WTC11 (cell line): ENCODE measurements at regions not wholly inside any gene's neighbourhood (a gene's known extent, or its start where the extent isn't known, plus 50 kb on each side); places are given as distances from the start of the nearest gene placed in this dataset.

Experiments used
- AFF4 ChIP-seq: sonication (generic); formaldehyde crosslinking; IDR thresholded peaks from 2 replicates; pipeline ENCODE4 v1.8.1; 2023; ENCODE audit warnings: mild to moderate bottlenecking, missing genetic modification reagents, borderline replicate concordance
- CBFB ChIP-seq: sonication (generic); formaldehyde crosslinking; IDR thresholded peaks from 2 replicates; pipeline ENCODE4 v1.8.1; 2022; ENCODE audit warnings: mild to moderate bottlenecking, low read depth, missing genetic modification reagents
- CREB1 ChIP-seq: sonication (generic); formaldehyde crosslinking; IDR thresholded peaks from 2 replicates; pipeline ENCODE4 v1.8.0; 2023; ENCODE audit warnings: mild to moderate bottlenecking, missing genetic modification reagents
- HMGXB4 ChIP-seq: sonication (generic); formaldehyde crosslinking; IDR thresholded peaks from 2 replicates; pipeline ENCODE4 v1.8.1; 2023; ENCODE audit warnings: mild to moderate bottlenecking, moderate library complexity, missing genetic modification reagents
- SP1 ChIP-seq: sonication (generic); formaldehyde crosslinking; conservative IDR thresholded peaks from 2 replicates; pipeline ENCODE4 v1.8.1; 2022; ENCODE audit warnings: missing genetic modification reagents
- ZBTB21 ChIP-seq: sonication (generic); formaldehyde crosslinking; IDR thresholded peaks from 2 replicates; pipeline ENCODE4 v1.8.1; 2023; ENCODE audit warnings: mild to moderate bottlenecking, missing genetic modification reagents, borderline replicate concordance
- ZBTB43 ChIP-seq: sonication (generic); formaldehyde crosslinking; IDR thresholded peaks from 2 replicates; pipeline ENCODE4 v1.8.1; 2023; ENCODE audit warnings: mild to moderate bottlenecking, missing genetic modification reagents
- ZSCAN18 ChIP-seq: fragments of 250-450 bp; sonication (Bioruptor Pico); IDR thresholded peaks from 2 replicates; pipeline ENCODE4 v2.1.2; 2022; ENCODE audit warnings: mild to moderate bottlenecking, moderate library complexity
- TF ChIP-seq, protein P1 (sequence below): fragments of 200-600 bp; IDR thresholded peaks from 2 replicates; pipeline ENCODE4 v1.8.0; 2022; ENCODE audit warnings: antibody characterized with exemption
- TF ChIP-seq, protein P2 (sequence below): sonication (generic); formaldehyde crosslinking; IDR thresholded peaks from 2 replicates; pipeline ENCODE4 v1.8.0; 2022; ENCODE audit warnings: mild to moderate bottlenecking, missing genetic modification reagents
- TF ChIP-seq, protein P3 (sequence below): sonication (generic); formaldehyde crosslinking; IDR thresholded peaks from 2 replicates; pipeline ENCODE4 v1.8.1; 2023; ENCODE audit warnings: mild to moderate bottlenecking, missing genetic modification reagents

DNA sequence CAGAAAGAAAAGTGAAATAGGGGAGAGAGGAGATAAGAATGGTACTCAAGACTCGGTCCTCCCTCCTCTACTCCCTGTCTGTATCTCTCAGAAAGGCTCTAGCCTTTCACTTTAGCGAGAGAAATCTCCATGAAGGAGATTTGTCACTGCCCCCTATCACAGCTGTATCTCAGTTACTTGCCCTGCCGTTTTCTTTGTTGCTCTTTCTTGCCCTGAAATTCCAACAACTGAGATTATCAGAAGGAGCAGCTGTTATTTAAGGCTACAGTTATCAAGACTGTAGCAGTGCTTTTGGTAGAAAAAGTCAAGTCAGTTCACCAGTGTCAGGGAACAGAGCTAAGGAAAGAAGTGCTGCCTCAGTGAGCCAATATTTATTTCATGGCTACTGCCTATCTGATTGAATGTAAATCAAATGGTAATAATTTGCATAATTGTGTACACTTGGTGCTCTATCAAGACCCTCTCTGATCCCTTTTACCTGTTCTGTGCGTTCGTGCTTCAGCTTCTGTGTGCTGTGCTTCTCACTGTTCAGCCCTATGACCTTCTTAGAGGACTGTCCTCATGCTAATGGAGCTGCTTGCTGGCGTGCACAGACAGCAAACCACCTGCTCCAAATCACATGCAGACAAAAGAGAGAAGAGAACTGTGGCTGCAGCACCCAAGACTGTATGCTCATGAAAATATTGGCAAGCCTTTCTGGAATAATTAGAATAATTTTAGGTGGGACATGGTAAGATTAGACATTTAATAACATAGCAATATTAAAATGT is 180.2 kb upstream of the FAM3C start:
- TF ChIP-seq, protein P1, sequence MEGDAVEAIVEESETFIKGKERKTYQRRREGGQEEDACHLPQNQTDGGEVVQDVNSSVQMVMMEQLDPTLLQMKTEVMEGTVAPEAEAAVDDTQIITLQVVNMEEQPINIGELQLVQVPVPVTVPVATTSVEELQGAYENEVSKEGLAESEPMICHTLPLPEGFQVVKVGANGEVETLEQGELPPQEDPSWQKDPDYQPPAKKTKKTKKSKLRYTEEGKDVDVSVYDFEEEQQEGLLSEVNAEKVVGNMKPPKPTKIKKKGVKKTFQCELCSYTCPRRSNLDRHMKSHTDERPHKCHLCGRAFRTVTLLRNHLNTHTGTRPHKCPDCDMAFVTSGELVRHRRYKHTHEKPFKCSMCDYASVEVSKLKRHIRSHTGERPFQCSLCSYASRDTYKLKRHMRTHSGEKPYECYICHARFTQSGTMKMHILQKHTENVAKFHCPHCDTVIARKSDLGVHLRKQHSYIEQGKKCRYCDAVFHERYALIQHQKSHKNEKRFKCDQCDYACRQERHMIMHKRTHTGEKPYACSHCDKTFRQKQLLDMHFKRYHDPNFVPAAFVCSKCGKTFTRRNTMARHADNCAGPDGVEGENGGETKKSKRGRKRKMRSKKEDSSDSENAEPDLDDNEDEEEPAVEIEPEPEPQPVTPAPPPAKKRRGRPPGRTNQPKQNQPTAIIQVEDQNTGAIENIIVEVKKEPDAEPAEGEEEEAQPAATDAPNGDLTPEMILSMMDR, result no peak
- TF ChIP-seq, protein P2, sequence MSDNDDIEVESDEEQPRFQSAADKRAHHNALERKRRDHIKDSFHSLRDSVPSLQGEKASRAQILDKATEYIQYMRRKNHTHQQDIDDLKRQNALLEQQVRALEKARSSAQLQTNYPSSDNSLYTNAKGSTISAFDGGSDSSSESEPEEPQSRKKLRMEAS (CRISPR knock-in tag), result no peak
- TF ChIP-seq ZBTB43 (CRISPR knock-in tag) (no peak), CBFB (CRISPR knock-in tag) (no peak), HMGXB4 (CRISPR knock-in tag) (no peak), CREB1 (CRISPR knock-in tag) (no peak), ZBTB21 (CRISPR knock-in tag) (no peak), AFF4 (no peak), ZSCAN18 (no peak), SP1 (CRISPR knock-in tag) (no peak)
- TF ChIP-seq, protein P3, sequence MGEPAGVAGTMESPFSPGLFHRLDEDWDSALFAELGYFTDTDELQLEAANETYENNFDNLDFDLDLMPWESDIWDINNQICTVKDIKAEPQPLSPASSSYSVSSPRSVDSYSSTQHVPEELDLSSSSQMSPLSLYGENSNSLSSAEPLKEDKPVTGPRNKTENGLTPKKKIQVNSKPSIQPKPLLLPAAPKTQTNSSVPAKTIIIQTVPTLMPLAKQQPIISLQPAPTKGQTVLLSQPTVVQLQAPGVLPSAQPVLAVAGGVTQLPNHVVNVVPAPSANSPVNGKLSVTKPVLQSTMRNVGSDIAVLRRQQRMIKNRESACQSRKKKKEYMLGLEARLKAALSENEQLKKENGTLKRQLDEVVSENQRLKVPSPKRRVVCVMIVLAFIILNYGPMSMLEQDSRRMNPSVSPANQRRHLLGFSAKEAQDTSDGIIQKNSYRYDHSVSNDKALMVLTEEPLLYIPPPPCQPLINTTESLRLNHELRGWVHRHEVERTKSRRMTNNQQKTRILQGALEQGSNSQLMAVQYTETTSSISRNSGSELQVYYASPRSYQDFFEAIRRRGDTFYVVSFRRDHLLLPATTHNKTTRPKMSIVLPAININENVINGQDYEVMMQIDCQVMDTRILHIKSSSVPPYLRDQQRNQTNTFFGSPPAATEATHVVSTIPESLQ (CRISPR knock-in tag), result no peak
